Caco-2 (cell line): ENCODE measurements at regions not wholly inside any gene's neighbourhood (a gene's known extent, or its start where the extent isn't known, plus 50 kb on each side); places are given as distances from the start of the nearest gene placed in this dataset.

Experiments
- BruUV-seq: library from RNA; stranded (reverse); fragments of 400-500 nt; replicated peaks from 2 replicates; lab custom pipeline; 2021; lab: Mats Ljungman, UMichigan
- CTCF ChIA-PET: fragments of 300-600 bp; sonication (Branson Sonifier 250); formaldehyde crosslinking; loops from one replicate; lab custom pipeline; 2022; ENCODE audit warnings: antibody characterized with exemption; lab: Charles Lee
- POLR2A ChIA-PET: fragments of 300-600 bp; sonication (Branson Sonifier 250); formaldehyde crosslinking; loops from one replicate; lab custom pipeline; 2022; ENCODE audit warnings: antibody characterized with exemption; lab: Charles Lee
- DNase-seq, 2 experiments: peaks; one replicate each; pipeline versions ENCODE4 v3.0.0 to v3.0.0-alpha.2; 2020 to 2022
- H3K27me3 ChIP-seq: replicated peaks from 2 replicates; pipeline ENCODE4 v1.6.0; 2011; ENCODE audit warnings: low read length; ENCODE audit not compliant: control insufficient read depth, insufficient read depth
- H3K36me3 ChIP-seq: 2 replicates; pipeline ENCODE4 v1.5.1; 2011; ENCODE audit warnings: low read length; ENCODE audit not compliant: control insufficient read depth, insufficient read depth
- H3K4me1 ChIP-seq: fragments of 250-450 bp; sonication (Bioruptor Pico); 2 replicates; pipeline ENCODE4 v1.5.1; 2020; ENCODE audit warnings: mild to moderate bottlenecking
- H3K4me3 ChIP-seq: 2 replicates; pipeline ENCODE4 v1.5.1; 2011; ENCODE audit warnings: low read depth, mild to moderate bottlenecking, control low read depth, low read length
- H3K9me3 ChIP-seq: fragments of 250-450 bp; sonication (Bioruptor Pico); 2 replicates; pipeline ENCODE4 v1.5.1; 2020; ENCODE audit warnings: mild to moderate bottlenecking, moderate library complexity
- H3K27ac Mint-ChIP-seq: one replicate; pipeline ENCODE4 v1.8.0; 2022; ENCODE audit warnings: mixed read lengths; ENCODE audit not compliant: unreplicated experiment
- H3K27me3 Mint-ChIP-seq: one replicate; pipeline ENCODE4 v1.8.0; 2022; ENCODE audit warnings: mixed read lengths; ENCODE audit not compliant: insufficient read depth, unreplicated experiment
- H3K36me3 Mint-ChIP-seq: one replicate; pipeline ENCODE4 v1.8.0; 2022; ENCODE audit warnings: mild to moderate bottlenecking, mixed read lengths; ENCODE audit not compliant: insufficient read depth, unreplicated experiment
- H3K4me1 Mint-ChIP-seq: one replicate; pipeline ENCODE4 v1.8.0; 2022; ENCODE audit warnings: low read depth, mixed read lengths; ENCODE audit not compliant: unreplicated experiment
- H3K4me3 Mint-ChIP-seq: one replicate; pipeline ENCODE4 v1.8.0; 2022; ENCODE audit warnings: mild to moderate bottlenecking, moderate library complexity, mixed read lengths; ENCODE audit not compliant: unreplicated experiment
- H3K9me3 Mint-ChIP-seq: one replicate; pipeline ENCODE4 v1.8.0; 2022; ENCODE audit warnings: mixed read lengths; ENCODE audit not compliant: unreplicated experiment
- CTCF ChIP-seq, 2 experiments: fragments of 200-600 bp in 1 of 2; IDR thresholded peaks; 1 replicate in 1 of 2; 2 replicates in 1 of 2; pipeline versions ENCODE4 v1.5.1 to v1.8.0; 2011 to 2022; ENCODE audit warnings: antibody characterized with exemption in 1 of 2, control low read depth in 1 of 2, inconsistent platforms in 1 of 2, low read depth in 1 of 2, low read length in 1 of 2, mild to moderate bottlenecking in 1 of 2, moderate library complexity in 1 of 2; ENCODE audit not compliant: insufficient read depth in 1 of 2, severe bottlenecking in 1 of 2, unreplicated experiment in 1 of 2
- intact Hi-C: fragments of 100-400 bp; cut with micrococcal nuclease; formaldehyde crosslinking; loops from one replicate; pipeline ENCODE4 v1.10.0; 2022; ENCODE audit not compliant: unreplicated experiment

- H3K9me3 ChIP-seq, result peaks cover 10% of the 10 kb centered on the region; the same call in 1 of the 2 replicates
- intact Hi-C loops, result no loop called here
- ChIA-PET CTCF (no interaction called here), POLR2A (no interaction called here)
- no peak for DNase-seq
- H3K36me3 ChIP-seq, result no peaks in the 10 kb centered on the region
- Mint-ChIP-seq H3K9me3 (peaks cover 14% of the 10 kb centered on the region), H3K4me1 (peaks cover 26% of the 10 kb centered on the region), H3K27ac (peak overlapping the region; percentile 16), H3K27me3 (no peaks in the 10 kb centered on the region), H3K36me3 (no peaks in the 10 kb centered on the region), H3K4me3 (no peak overlapping the region)
- H3K4me1 ChIP-seq, result peaks cover 38% of the 10 kb centered on the region
- no peaks in the 10 kb centered on the region for H3K27me3 ChIP-seq
- H3K4me3 ChIP-seq, result no peak overlapping the region
- no TSS peak for BruUV-seq
- no peak for TF ChIP-seq CTCF (IDR thresholded peaks at IDR 0.05; ENCODE audit: insufficient read depth in 1 of 2, low read depth in 1 of 2, low read length in 1 of 2, severe bottlenecking in 1 of 2, unreplicated experiment in 1 of 2)
Measured at GRCh38 chr5:68037546-68037945, 178.0 kb upstream of the PIK3R1 start.

GRCh38 chr5:68033961-68034571, 181.5 kb upstream of the PIK3R1 start:
- TF ChIP-seq CTCF (IDR thresholded peaks at IDR 0.05; ENCODE audit: insufficient read depth in 1 of 2, low read depth in 1 of 2, low read length in 1 of 2, severe bottlenecking in 1 of 2, unreplicated experiment in 1 of 2), result no peak
- CTCF ChIA-PET, result no interaction called here
- no peak overlapping the region for H3K4me3 ChIP-seq
- POLR2A ChIA-PET, result interaction anchor here (1.1 kb wide), 1 partner anchor 181 kb away, joined by 3 read pairs; the partner anchor contains the start of gene PIK3R1
- no peaks in the 10 kb centered on the region for H3K27me3 ChIP-seq
- BruUV-seq, result no TSS peak
- peaks cover 10% of the 10 kb centered on the region; the same call in 1 of the 2 replicates for H3K9me3 ChIP-seq
- Mint-ChIP-seq H3K27me3 (no peaks in the 10 kb centered on the region), H3K27ac (peak overlapping the region; percentile 93), H3K36me3 (no peaks in the 10 kb centered on the region), H3K4me1 (peaks cover 34% of the 10 kb centered on the region), H3K4me3 (no peak overlapping the region), H3K9me3 (peaks cover 23% of the 10 kb centered on the region)
- no peaks in the 10 kb centered on the region for H3K36me3 ChIP-seq
- peak; percentile 61 to 85 for DNase-seq
- intact Hi-C loops, result loop anchor here (5.0 kb wide), 1 partner anchor 72 kb away; no protein-coding TSS in a partner anchor
- H3K4me1 ChIP-seq, result peaks cover 41% of the 10 kb centered on the region

GRCh38 chr5:68033029-68033428, 182.5 kb upstream of the PIK3R1 start:
- peak overlapping the region; percentile 93 for H3K27ac Mint-ChIP-seq
- POLR2A ChIA-PET, result no interaction called here
- peaks cover 23% of the 10 kb centered on the region for H3K9me3 Mint-ChIP-seq

More at GRCh38 chr5:68033029-68033428, 182.5 kb upstream of the PIK3R1 start:
- Histone ChIP-seq H3K9me3 (peaks cover 10% of the 10 kb centered on the region; the same call in 1 of the 2 replicates), H3K27me3 (no peaks in the 10 kb centered on the region), H3K4me1 (peaks cover 41% of the 10 kb centered on the region), H3K36me3 (no peaks in the 10 kb centered on the region), H3K4me3 (no peak overlapping the region)
- no peaks in the 10 kb centered on the region for H3K27me3 Mint-ChIP-seq
- peaks cover 45% of the 10 kb centered on the region for H3K4me1 Mint-ChIP-seq
- CTCF ChIA-PET, result interaction anchor here (0.6 kb wide), 1 partner anchor 34 kb away, joined by 6 read pairs; no protein-coding TSS in a partner anchor
- intact Hi-C loops, result loop anchor here (5.0 kb wide), 1 partner anchor 71 kb away; no protein-coding TSS in a partner anchor
- no TSS peak for BruUV-seq
- TF ChIP-seq CTCF (IDR thresholded peaks at IDR 0.05; ENCODE audit: insufficient read depth in 1 of 2, low read depth in 1 of 2, low read length in 1 of 2, severe bottlenecking in 1 of 2, unreplicated experiment in 1 of 2), result no peak
- H3K36me3 Mint-ChIP-seq, result no peaks in the 10 kb centered on the region
- no peak for DNase-seq
- H3K4me3 Mint-ChIP-seq, result no peak overlapping the region
